IMR-90 (cell line): ENCODE measurements at regions not wholly inside any gene's neighbourhood (a gene's known extent, or its start where the extent isn't known, plus 50 kb on each side); places are given as distances from the start of the nearest gene placed in this dataset.

Source experiments
- ATAC-seq: fragments of 200-7000 bp; cut with Tn5 transposase; 2 replicates; pipeline ENCODE4 v1.9.1; 2020; ENCODE audit warnings: low read depth, mild to moderate bottlenecking, moderate library complexity
- BruUV-seq: library from RNA; stranded (reverse); fragments of 400-500 nt; replicated peaks from 2 replicates; lab custom pipeline; 2021; lab: Mats Ljungman, UMichigan
- CTCF ChIA-PET: fragments of 300-600 bp; formaldehyde crosslinking; extraction: SDS; loops from one replicate; lab custom pipeline; 2021; ENCODE audit warnings: antibody characterized with exemption; lab: Yijun Ruan, JAX
- POLR2A ChIA-PET: fragments of 300-600 bp; sonication (Branson Sonifier 250); formaldehyde crosslinking; loops from one replicate; lab custom pipeline; 2022; ENCODE audit warnings: antibody characterized with exemption; ENCODE audit not compliant: unreplicated experiment; lab: Charles Lee
- DNase-seq: peaks from one replicate; pipeline ENCODE4 v3.0.0; 2013
- H2AFZ ChIP-seq: replicated peaks from 2 replicates; pipeline ENCODE3; 2013; ENCODE audit warnings: low read length, mild to moderate bottlenecking; ENCODE audit not compliant: poor library complexity
- H2AK5ac ChIP-seq: 2 replicates; pipeline ENCODE4 v1.6.1; 2013; ENCODE audit warnings: low read depth, low read length, inconsistent platforms
- H2AK9ac ChIP-seq: replicated peaks from 2 replicates; pipeline ENCODE3; 2013; ENCODE audit warnings: mild to moderate bottlenecking, low read depth, low read length, moderate library complexity; ENCODE audit not compliant: poor library complexity
- H2BK120ac ChIP-seq: 2 replicates; pipeline ENCODE4 v1.6.1; 2013; ENCODE audit warnings: low read depth, low read length, inconsistent platforms
- H2BK15ac ChIP-seq: 3 replicates; pipeline ENCODE4 v1.6.1; 2013; ENCODE audit warnings: low read depth, low read length, inconsistent platforms
- H2BK20ac ChIP-seq: 2 replicates; pipeline ENCODE4 v1.6.1; 2013; ENCODE audit warnings: low read depth, mild to moderate bottlenecking, inconsistent platforms, low read length, moderate library complexity
- H2BK5ac ChIP-seq: 2 replicates; pipeline ENCODE4 v1.6.1; 2013; ENCODE audit warnings: mild to moderate bottlenecking, low read depth, low read length, inconsistent platforms; ENCODE audit not compliant: poor library complexity, severe bottlenecking
- H3K14ac ChIP-seq: replicated peaks from 2 replicates; pipeline ENCODE4 v1.6.1; 2013; ENCODE audit warnings: low read depth, low read length, inconsistent platforms
- H3K18ac ChIP-seq: 2 replicates; pipeline ENCODE4 v1.6.1; 2013; ENCODE audit warnings: low read depth, low read length, control low read depth
- H3K23ac ChIP-seq: 2 replicates; pipeline ENCODE4 v1.6.1; 2013; ENCODE audit warnings: low read depth, low read length, inconsistent platforms
- H3K27ac ChIP-seq: 2 replicates; pipeline ENCODE4 v1.5.1; 2013; ENCODE audit warnings: mild to moderate bottlenecking, control low read depth, low read length; ENCODE audit not compliant: insufficient read depth
- H3K27me3 ChIP-seq: 2 replicates; pipeline ENCODE4 v1.6.1; 2013; ENCODE audit warnings: low read length; ENCODE audit not compliant: control insufficient read depth, insufficient read depth
- H3K36me3 ChIP-seq: 2 replicates; pipeline ENCODE4 v1.6.1; 2013; ENCODE audit warnings: low read length, mixed read lengths; ENCODE audit not compliant: control insufficient read depth, insufficient read depth
- H3K4ac ChIP-seq: 2 replicates; pipeline ENCODE4 v1.6.1; 2013; ENCODE audit warnings: low read depth, low read length, inconsistent platforms
- H3K4me1 ChIP-seq: 2 replicates; pipeline ENCODE4 v1.6.1; 2013; ENCODE audit warnings: low read length, mixed read lengths; ENCODE audit not compliant: control insufficient read depth, insufficient read depth
- H3K4me2 ChIP-seq: 2 replicates; pipeline ENCODE4 v1.6.1; 2013; ENCODE audit warnings: low read depth, mild to moderate bottlenecking, control low read depth, low read length, moderate library complexity
- H3K4me3 ChIP-seq: 2 replicates; pipeline ENCODE4 v1.5.1; 2013; ENCODE audit warnings: low read depth, mild to moderate bottlenecking, control low read depth, low read length, moderate library complexity; ENCODE audit not compliant: insufficient read depth
- H3K56ac ChIP-seq: 2 replicates; pipeline ENCODE4 v1.6.1; 2013; ENCODE audit warnings: low read length, inconsistent platforms; ENCODE audit not compliant: insufficient read depth; ENCODE audit errors: extremely low read depth
- H3K79me1 ChIP-seq, 2 experiments: 2 replicates each; pipeline ENCODE4 v1.6.1; 2013; ENCODE audit warnings: low read length in 2 of 2, inconsistent platforms in 1 of 2, low read depth in 1 of 2
- H3K9ac ChIP-seq: 2 replicates; pipeline ENCODE4 v1.6.1; 2013; ENCODE audit warnings: low read depth, low read length, control low read depth
- H3K9me1 ChIP-seq: 2 replicates; pipeline ENCODE4 v1.6.1; 2013; ENCODE audit warnings: low read length, inconsistent platforms; ENCODE audit not compliant: insufficient read depth
- H3K9me3 ChIP-seq: 2 replicates; pipeline ENCODE4 v1.6.1; 2013; ENCODE audit warnings: low read length; ENCODE audit not compliant: control insufficient read depth, insufficient read depth
- H4K20me1 ChIP-seq: 2 replicates; pipeline ENCODE4 v1.6.1; 2013; ENCODE audit warnings: low read length, inconsistent platforms; ENCODE audit not compliant: insufficient read depth
- H4K5ac ChIP-seq: 2 replicates; pipeline ENCODE4 v1.6.1; 2013; ENCODE audit warnings: mild to moderate bottlenecking, low read depth, low read length, control low read depth
- H4K8ac ChIP-seq, 2 experiments: 2 replicates each; pipeline ENCODE4 v1.6.1; 2013; ENCODE audit warnings: low read depth in 2 of 2, low read length in 2 of 2, control low read depth in 1 of 2, inconsistent platforms in 1 of 2
- H4K91ac ChIP-seq: 2 replicates; pipeline ENCODE4 v1.6.1; 2013; ENCODE audit warnings: low read depth, low read length, inconsistent platforms; ENCODE audit not compliant: insufficient read depth
- BHLHE40 ChIP-seq: fragments of 150-350 bp; IDR thresholded peaks from 2 replicates; pipeline ENCODE4 v1.6.1; 2016; ENCODE audit warnings: mild to moderate bottlenecking, low read depth, low read length
- CEBPB ChIP-seq: IDR thresholded peaks from 2 replicates; pipeline ENCODE4 v1.6.1; 2012; ENCODE audit warnings: low read depth, low read length, improper control_type of control experiment
- CTCF ChIP-seq: conservative IDR thresholded peaks from 2 replicates; pipeline ENCODE4 v1.5.1; 2012; ENCODE audit warnings: mild to moderate bottlenecking, low read depth, low read length, improper control_type of control experiment
- FOS ChIP-seq: fragments of 150-350 bp; IDR thresholded peaks from 2 replicates; pipeline ENCODE4 v1.6.1; 2016; ENCODE audit warnings: low read depth, low read length
- MAFK ChIP-seq: IDR thresholded peaks from 2 replicates; pipeline ENCODE4 v1.6.1; 2012; ENCODE audit warnings: low read depth, low read length, improper control_type of control experiment
- MAZ ChIP-seq: IDR thresholded peaks from 2 replicates; pipeline ENCODE4 v1.6.1; 2012; ENCODE audit warnings: low read depth, mild to moderate bottlenecking, low read length, improper control_type of control experiment, moderate library complexity, borderline replicate concordance
- NFE2L2 ChIP-seq: fragments of 150-350 bp; IDR thresholded peaks from 2 replicates; pipeline ENCODE4 v1.6.1; 2016; ENCODE audit warnings: low read depth, mild to moderate bottlenecking, low read length
- POLR2A ChIP-seq: IDR thresholded peaks from 2 replicates; pipeline ENCODE4 v1.6.1; 2012; ENCODE audit warnings: mild to moderate bottlenecking, low read depth, low read length
- RAD21 ChIP-seq: IDR thresholded peaks from 2 replicates; pipeline ENCODE4 v1.6.1; 2012; ENCODE audit warnings: low read length, improper control_type of control experiment
- RCOR1 ChIP-seq: IDR thresholded peaks from 2 replicates; pipeline ENCODE4 v1.6.1; 2012; ENCODE audit warnings: mild to moderate bottlenecking, low read length, improper control_type of control experiment; ENCODE audit not compliant: insufficient replicate concordance
- RFX5 ChIP-seq: IDR thresholded peaks from 2 replicates; pipeline ENCODE4 v1.8.0; 2012; ENCODE audit warnings: low read depth, mild to moderate bottlenecking, low read length, moderate library complexity
- SMC3 ChIP-seq: fragments of 150-350 bp; IDR thresholded peaks from 2 replicates; pipeline ENCODE4 v1.6.1; 2016; ENCODE audit warnings: low read depth, mild to moderate bottlenecking, antibody characterized with exemption, low read length, moderate library complexity
- USF2 ChIP-seq: fragments of 150-350 bp; IDR thresholded peaks from 2 replicates; pipeline ENCODE4 v1.6.1; 2017; ENCODE audit warnings: mild to moderate bottlenecking, antibody characterized with exemption, low read length, low read depth
- WGBS, 2 experiments: methylation state at CpG; one replicate each; pipeline versions ENCODE4 v1.1.5 to v1.1.7; 2013; ENCODE audit warnings: missing lambda C conversion rate in 2 of 2; ENCODE audit not compliant: insufficient read length in 1 of 2; ENCODE audit errors: extremely low coverage in 2 of 2; 5-methylcytosine and 5-hydroxymethylcytosine counted together
- dilution Hi-C: fragments of 300-500 bp; cut with HindIII; formaldehyde crosslinking; loops from one replicate; pipeline ENCODE4 v1.14.3; 2018; ENCODE audit warnings: low sequenced_read_pairs; ENCODE audit not compliant: unreplicated experiment
- in situ Hi-C: fragments of 300-500 bp; cut with MboI; formaldehyde crosslinking; loops from 3 replicates; pipeline ENCODE4 v1.14.3; 2019; ENCODE audit warnings: low sequenced_read_pairs, inconsistent platforms, mixed read lengths
- intact Hi-C: fragments of 100-400 bp; cut with micrococcal nuclease; formaldehyde crosslinking; loops from 2 replicates; pipeline ENCODE4 v1.10.0; 2022

- no peak overlapping the region for H3K14ac ChIP-seq
- H2AK5ac ChIP-seq = no peak overlapping the region
- no peak overlapping the region for H3K4ac ChIP-seq
- H4K20me1 ChIP-seq = no peaks in the 10 kb centered on the region
- in situ Hi-C loops = no loop called here
- no peak overlapping the region for H2BK20ac ChIP-seq
- H2BK15ac ChIP-seq = no peak overlapping the region
- H3K4me3 ChIP-seq = no peak overlapping the region
- H2BK5ac ChIP-seq = no peak overlapping the region
- ChIA-PET POLR2A (interaction anchor here (0.6 kb wide), 1 partner anchor 392 kb away, joined by 4 read pairs; no protein-coding TSS in a partner anchor), CTCF (no interaction called here)
- no peaks in the 10 kb centered on the region for H3K4me1 ChIP-seq
- H4K5ac ChIP-seq = no peak overlapping the region
- no peak overlapping the region for H3K23ac ChIP-seq
- BruUV-seq = no TSS peak
- H3K56ac ChIP-seq = no peak overlapping the region
- dilution Hi-C loops = no loop called here
- intact Hi-C loops = loop anchor here (10.0 kb wide), 1 partner anchor 963 kb away; no protein-coding TSS in a partner anchor
- no peak overlapping the region for H2AFZ ChIP-seq
- TF ChIP-seq RAD21 (no peak), NFE2L2 (no peak), CTCF (no peak), SMC3 (no peak), POLR2A (no peak), CEBPB (no peak), BHLHE40 (no peak), RCOR1 (no peak), USF2 (no peak), FOS (no peak), RFX5 (no peak), MAZ (no peak), MAFK (no peak)
- no peak overlapping the region for H4K91ac ChIP-seq
- H4K8ac ChIP-seq = no peak overlapping the region
- no peaks in the 10 kb centered on the region for H3K79me1 ChIP-seq
- H3K27ac ChIP-seq = no peak overlapping the region
- H3K18ac ChIP-seq = no peak overlapping the region
- H3K9me1 ChIP-seq = no peaks in the 10 kb centered on the region
- ATAC-seq (no peak), DNase-seq (no peak)
- no CpG with 5 or more reads among the region's 4 CpGs for WGBS, 2 experiments
- H3K9ac ChIP-seq = no peak overlapping the region
- no peak overlapping the region for H3K4me2 ChIP-seq
- no peak overlapping the region for H2BK120ac ChIP-seq
- H2AK9ac ChIP-seq = no peak overlapping the region
- H3K36me3 ChIP-seq = no peaks in the 10 kb centered on the region
- H3K27me3 ChIP-seq = no peaks in the 10 kb centered on the region
- H3K9me3 ChIP-seq = no peaks in the 10 kb centered on the region; the same call in 1 of the 2 replicates
Observed at GRCh38 chr18:75618146-75618545, 190.6 kb upstream of the SMIM21 start.
